Stimulated activated naive CD8-positive, alpha-beta T cell treated with anti-CD3 and anti-CD28 coated beads, Interleukin-15, Interleukin-2, amounts not matched to agents 100 ng/mL and 50 ng/mL, for 24 hours (primary cell): ENCODE measurements at regions not wholly inside any gene's neighbourhood (a gene's known extent, or its start where the extent isn't known, plus 50 kb on each side); places are given as distances from the start of the nearest gene placed in this dataset.
"Not testable (repeated sequence)": the region's sequence is repeated elsewhere in the genome, so short reads cannot be mapped to it uniquely, and the experiment has no call there.

ENCODE experiments used
- H3K27ac Mint-ChIP-seq: one replicate; pipeline ENCODE4 v1.8.0; 2021; ENCODE audit warnings: mild to moderate bottlenecking, mixed read lengths
- H3K27me3 Mint-ChIP-seq: one replicate; pipeline ENCODE4 v1.8.0; 2021; ENCODE audit warnings: mixed read lengths
- H3K36me3 Mint-ChIP-seq: one replicate; pipeline ENCODE4 v1.8.0; 2021; ENCODE audit warnings: low read depth, mixed read lengths
- H3K4me1 Mint-ChIP-seq: one replicate; pipeline ENCODE4 v1.8.0; 2021; ENCODE audit warnings: low read depth, mixed read lengths
- H3K4me3 Mint-ChIP-seq: one replicate; pipeline ENCODE4 v1.8.0; 2021; ENCODE audit warnings: mild to moderate bottlenecking, mixed read lengths
- H3K9me3 Mint-ChIP-seq: one replicate; pipeline ENCODE4 v1.8.0; 2021; ENCODE audit warnings: mixed read lengths

- no peaks in the 10 kb centered on the region for H3K36me3 Mint-ChIP-seq
Observed at GRCh38 chrX:42220666-42221065, 297.3 kb upstream of the CASK start.

DNA sequence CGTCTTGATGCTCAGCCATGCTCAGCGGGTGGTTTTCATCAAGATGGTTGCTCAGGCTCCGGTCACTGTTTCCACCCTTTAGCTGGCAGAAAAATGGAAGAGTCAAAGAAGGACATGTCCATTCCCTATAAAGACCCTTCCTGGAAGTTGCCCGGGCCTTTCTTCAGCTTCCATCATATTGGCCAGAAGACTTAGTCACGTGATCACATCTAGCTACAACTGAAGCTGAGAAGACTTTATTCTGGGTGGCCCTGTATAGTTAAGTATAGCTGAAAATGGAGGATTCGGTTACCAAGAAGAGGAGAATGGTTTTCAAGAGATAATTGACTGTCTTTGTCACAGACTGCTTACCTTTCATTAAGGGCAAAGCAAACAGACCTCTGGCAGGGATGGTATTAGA lies 296.7 kb upstream of the CASK start:
- Mint-ChIP-seq H3K4me1 (no peaks in the 10 kb centered on the region), H3K27me3 (no peaks in the 10 kb centered on the region), H3K36me3 (no peaks in the 10 kb centered on the region), H3K27ac (no peak overlapping the region), H3K4me3 (no peak overlapping the region), H3K9me3 (no peaks in the 10 kb centered on the region)

More at GRCh38 chrX:42220666-42221065, 297.3 kb upstream of the CASK start:
- H3K4me3 Mint-ChIP-seq = no peak overlapping the region
- H3K27ac Mint-ChIP-seq = no peak overlapping the region
- H3K27me3 Mint-ChIP-seq = no peaks in the 10 kb centered on the region
- H3K4me1 Mint-ChIP-seq = no peaks in the 10 kb centered on the region
- peaks cover 1% of the 10 kb centered on the region for H3K9me3 Mint-ChIP-seq

DNA sequence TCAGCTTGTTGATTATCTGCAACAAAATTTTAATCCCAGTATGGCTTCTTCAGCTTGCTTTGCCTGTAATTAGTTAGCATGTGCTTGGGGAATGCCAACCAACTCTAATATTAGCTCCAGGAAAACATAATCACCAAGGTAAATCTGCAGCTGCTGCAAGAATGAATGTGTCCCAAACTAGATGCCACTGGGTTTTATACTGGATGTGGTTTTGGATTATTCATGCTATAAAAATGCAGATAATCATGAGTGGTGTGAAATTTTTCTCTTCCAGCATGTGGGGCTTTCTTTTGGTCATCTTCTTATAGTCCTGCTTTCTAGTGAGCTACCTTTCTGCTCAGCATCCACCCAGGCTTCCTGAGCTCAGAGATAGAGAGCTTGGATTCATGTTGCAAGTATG lies 295.9 kb upstream of the CASK start:
- no peaks in the 10 kb centered on the region for H3K36me3 Mint-ChIP-seq
- H3K4me3 Mint-ChIP-seq = no peak overlapping the region
- no peaks in the 10 kb centered on the region for H3K27me3 Mint-ChIP-seq
- H3K4me1 Mint-ChIP-seq = no peaks in the 10 kb centered on the region
- no peaks in the 10 kb centered on the region for H3K9me3 Mint-ChIP-seq
- H3K27ac Mint-ChIP-seq = no peak overlapping the region

- H3K27ac Mint-ChIP-seq = no peak overlapping the region
- no peaks in the 10 kb centered on the region for H3K36me3 Mint-ChIP-seq
- H3K4me1 Mint-ChIP-seq = no peaks in the 10 kb centered on the region
- no peak overlapping the region for H3K4me3 Mint-ChIP-seq
- H3K9me3 Mint-ChIP-seq = peaks cover 3% of the 10 kb centered on the region
- H3K27me3 Mint-ChIP-seq = no peaks in the 10 kb centered on the region
Observed at GRCh38 chrX:42195506-42195905, 272.2 kb upstream of the CASK start.

DNA sequence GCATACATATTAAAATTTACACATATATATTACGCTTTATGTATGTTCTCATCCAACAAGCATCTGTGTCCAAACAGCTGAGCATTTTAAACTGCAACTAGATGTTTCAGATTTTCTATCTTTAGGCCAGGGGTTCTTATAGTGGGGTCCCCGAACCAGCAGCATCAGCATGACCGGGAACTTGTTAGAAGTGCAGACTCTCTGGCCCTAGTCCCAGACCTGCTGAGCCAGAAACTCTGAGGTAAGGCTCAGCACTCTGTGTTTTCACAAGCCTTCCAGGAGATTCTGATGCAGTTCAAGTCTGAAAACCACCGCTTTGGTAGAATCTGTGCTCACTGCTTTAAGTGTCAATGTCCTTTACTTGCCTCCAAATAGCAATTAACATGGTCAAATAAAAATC lies 266.2 kb upstream of the CASK start:
- H3K4me3 Mint-ChIP-seq = no peak overlapping the region
- peaks cover 3% of the 10 kb centered on the region for H3K9me3 Mint-ChIP-seq
- no peaks in the 10 kb centered on the region for H3K36me3 Mint-ChIP-seq
- H3K27me3 Mint-ChIP-seq = no peaks in the 10 kb centered on the region
- no peaks in the 10 kb centered on the region for H3K4me1 Mint-ChIP-seq
- H3K27ac Mint-ChIP-seq = no peak overlapping the region

DNA sequence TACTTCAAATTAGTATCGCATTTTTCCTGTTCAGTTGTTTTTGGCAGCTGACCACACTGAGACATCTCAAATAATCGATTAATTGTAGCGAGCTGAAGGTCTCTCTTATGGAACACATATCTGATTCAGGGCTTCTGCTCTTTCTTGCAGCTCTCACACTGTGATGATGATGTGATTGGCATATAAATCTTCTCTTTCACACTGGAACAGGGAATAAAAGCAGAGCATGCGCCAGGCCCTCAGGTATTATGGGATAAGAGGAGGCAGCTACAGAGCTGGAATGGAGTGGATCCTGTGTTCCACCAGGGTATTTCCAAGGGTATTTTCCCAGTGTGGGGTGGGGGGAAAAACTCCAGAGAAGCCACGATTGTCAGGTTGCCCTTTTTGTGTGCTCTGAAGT lies 265.4 kb upstream of the CASK start:
- Mint-ChIP-seq H3K27ac (no peak overlapping the region), H3K9me3 (peaks cover 3% of the 10 kb centered on the region), H3K4me1 (no peaks in the 10 kb centered on the region), H3K36me3 (no peaks in the 10 kb centered on the region), H3K27me3 (no peaks in the 10 kb centered on the region), H3K4me3 (no peak overlapping the region)

GRCh38 chrX:42176789-42177188 lies 253.4 kb upstream of the CASK start:
- no peaks in the 10 kb centered on the region for H3K36me3 Mint-ChIP-seq
- no peaks in the 10 kb centered on the region for H3K4me1 Mint-ChIP-seq
- no peaks in the 10 kb centered on the region for H3K9me3 Mint-ChIP-seq
- H3K27ac Mint-ChIP-seq = no peak overlapping the region
- H3K4me3 Mint-ChIP-seq = no peak overlapping the region
- no peaks in the 10 kb centered on the region for H3K27me3 Mint-ChIP-seq

DNA sequence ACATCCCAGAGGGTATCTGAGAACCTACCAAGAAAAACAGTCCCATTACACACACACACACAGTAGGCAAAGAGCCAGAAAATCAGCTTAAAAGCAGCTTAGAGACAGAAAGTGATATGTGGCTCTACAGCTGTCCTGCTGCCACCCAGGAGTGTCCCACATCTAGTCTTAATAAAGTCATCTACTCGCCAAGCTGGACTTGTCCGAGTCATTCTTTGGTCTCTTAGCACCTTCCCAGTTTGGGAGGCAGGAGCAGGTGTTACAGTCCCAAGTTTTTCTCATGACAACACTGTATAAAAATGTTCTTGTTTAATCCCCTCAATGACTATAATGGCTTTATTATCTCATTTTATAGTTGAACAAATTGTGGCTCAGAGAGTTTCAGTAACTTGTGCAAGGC lies 252.5 kb upstream of the CASK start:
- H3K36me3 Mint-ChIP-seq = no peaks in the 10 kb centered on the region
- H3K4me3 Mint-ChIP-seq = no peak overlapping the region
- H3K27ac Mint-ChIP-seq = no peak overlapping the region
- H3K27me3 Mint-ChIP-seq = no peaks in the 10 kb centered on the region
- H3K9me3 Mint-ChIP-seq = no peaks in the 10 kb centered on the region
- no peaks in the 10 kb centered on the region for H3K4me1 Mint-ChIP-seq

- H3K9me3 Mint-ChIP-seq = peaks cover 16% of the 10 kb centered on the region
- not testable (repeated sequence) for H3K27ac Mint-ChIP-seq, H3K36me3 Mint-ChIP-seq, H3K27me3 Mint-ChIP-seq, H3K4me3 Mint-ChIP-seq, H3K4me1 Mint-ChIP-seq
Observed at GRCh38 chrX:42157923-42158322, 234.6 kb upstream of the CASK start.

GRCh38 chrX:42151808-42152207 lies 228.5 kb upstream of the CASK start:
- H3K27me3 Mint-ChIP-seq = no peaks in the 10 kb centered on the region
- no peaks in the 10 kb centered on the region for H3K36me3 Mint-ChIP-seq
- no peak overlapping the region for H3K27ac Mint-ChIP-seq
- H3K4me1 Mint-ChIP-seq = peaks cover 4% of the 10 kb centered on the region
- H3K9me3 Mint-ChIP-seq = no peaks in the 10 kb centered on the region
- no peak overlapping the region for H3K4me3 Mint-ChIP-seq

DNA sequence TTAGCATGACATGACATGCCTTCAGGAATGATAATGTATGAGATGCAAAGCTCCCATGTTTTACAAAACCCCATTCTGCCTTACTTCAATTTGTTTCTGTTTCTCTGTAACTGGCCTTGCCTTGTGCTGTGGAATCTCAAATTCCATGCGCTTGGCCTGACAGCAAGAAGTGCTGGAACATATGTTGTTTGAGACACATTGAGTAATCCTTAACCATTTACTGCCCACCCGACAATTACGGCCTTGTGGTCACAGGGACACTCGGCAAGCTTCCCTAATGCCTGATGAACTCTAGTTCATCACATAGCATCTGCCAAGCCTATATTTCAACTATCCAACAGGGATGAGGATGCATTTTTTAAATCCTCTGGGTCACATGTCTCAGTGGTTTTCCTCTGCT lies 226.4 kb upstream of the CASK start:
- H3K27me3 Mint-ChIP-seq = no peaks in the 10 kb centered on the region
- no peaks in the 10 kb centered on the region for H3K36me3 Mint-ChIP-seq
- H3K4me1 Mint-ChIP-seq = peaks cover 4% of the 10 kb centered on the region
- no peak overlapping the region for H3K27ac Mint-ChIP-seq
- H3K9me3 Mint-ChIP-seq = no peaks in the 10 kb centered on the region
- no peak overlapping the region for H3K4me3 Mint-ChIP-seq

- H3K27me3 Mint-ChIP-seq = no peaks in the 10 kb centered on the region
- no peaks in the 10 kb centered on the region for H3K36me3 Mint-ChIP-seq
- H3K4me3 Mint-ChIP-seq = no peak overlapping the region
- H3K27ac Mint-ChIP-seq = no peak overlapping the region
- peaks cover 4% of the 10 kb centered on the region for H3K4me1 Mint-ChIP-seq
- H3K9me3 Mint-ChIP-seq = no peaks in the 10 kb centered on the region
Observed at GRCh38 chrX:42149281-42149680, 225.9 kb upstream of the CASK start.

- H3K9me3 Mint-ChIP-seq = peaks cover 6% of the 10 kb centered on the region
- H3K36me3 Mint-ChIP-seq = peaks cover 6% of the 10 kb centered on the region
- H3K27me3 Mint-ChIP-seq = no peaks in the 10 kb centered on the region
- no peak overlapping the region for H3K27ac Mint-ChIP-seq
- H3K4me1 Mint-ChIP-seq = no peaks in the 10 kb centered on the region
- no peak overlapping the region for H3K4me3 Mint-ChIP-seq
Observed at GRCh38 chrX:42143866-42144592, 220.7 kb upstream of the CASK start.

GRCh38 chrX:42140320-42140719 lies 217.0 kb upstream of the CASK start:
- Mint-ChIP-seq H3K4me1 (no peaks in the 10 kb centered on the region), H3K27ac (no peak overlapping the region), H3K9me3 (peaks cover 11% of the 10 kb centered on the region), H3K36me3 (peaks cover 6% of the 10 kb centered on the region), H3K4me3 (no peak overlapping the region), H3K27me3 (no peaks in the 10 kb centered on the region)

DNA sequence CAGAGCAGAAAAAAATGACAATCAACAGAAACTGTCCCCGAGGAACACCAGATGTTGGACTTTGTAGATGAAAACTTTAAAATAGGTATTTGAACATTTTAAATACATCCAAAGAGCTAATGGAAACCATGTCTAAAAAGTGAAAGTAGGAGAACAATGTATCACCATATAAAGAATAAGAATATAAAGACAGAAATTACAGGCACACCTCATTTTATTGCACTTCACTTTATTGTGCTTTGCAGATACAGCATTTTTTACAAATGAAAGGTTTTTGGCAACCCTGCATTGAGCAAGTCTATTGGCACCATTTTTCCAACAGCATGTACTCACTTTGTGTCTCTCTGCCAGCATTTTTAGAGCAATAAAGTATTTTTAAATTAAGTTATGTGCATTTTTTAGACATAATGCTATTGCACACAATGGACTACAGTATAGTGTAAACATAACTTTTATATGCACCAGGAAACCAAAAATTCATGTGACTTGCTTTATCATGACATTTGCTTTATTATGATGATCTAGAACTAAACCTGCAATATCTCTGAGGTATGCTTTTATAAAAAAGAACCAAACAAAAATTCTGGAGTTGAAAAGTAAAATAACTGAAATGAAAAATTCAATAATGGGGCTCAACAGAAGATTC lies 212.4 kb upstream of the CASK start:
- Mint-ChIP-seq H3K27me3 (no peaks in the 10 kb centered on the region), H3K4me1 (peaks cover under 1% of the 10 kb centered on the region), H3K9me3 (peaks cover 9% of the 10 kb centered on the region), H3K4me3 (no peak overlapping the region), H3K36me3 (peaks cover 4% of the 10 kb centered on the region), H3K27ac (no peak overlapping the region)

DNA sequence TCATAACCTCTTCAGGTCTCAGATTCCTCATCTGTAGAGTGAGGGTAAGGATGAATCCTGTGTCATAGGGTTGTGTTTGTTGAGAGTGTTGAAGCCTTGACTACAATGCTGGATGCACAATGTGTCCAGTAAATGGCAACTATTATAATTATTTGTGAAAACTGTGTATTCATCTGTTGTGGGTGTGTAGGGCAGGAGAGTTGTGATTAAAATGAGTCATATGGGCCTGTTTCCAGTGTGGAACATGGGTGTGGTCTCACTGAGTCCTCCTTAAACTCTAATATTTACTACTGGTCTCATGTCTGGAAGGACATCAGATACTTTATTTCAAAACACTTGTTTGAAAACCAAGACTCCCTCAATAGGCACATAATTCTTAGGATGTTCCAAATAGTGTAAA lies 208.5 kb upstream of the CASK start:
- no peaks in the 10 kb centered on the region for H3K27me3 Mint-ChIP-seq
- no peaks in the 10 kb centered on the region for H3K36me3 Mint-ChIP-seq
- H3K4me1 Mint-ChIP-seq = peaks cover 37% of the 10 kb centered on the region
- H3K9me3 Mint-ChIP-seq = no peaks in the 10 kb centered on the region
- H3K4me3 Mint-ChIP-seq = no peak overlapping the region
- no peak overlapping the region for H3K27ac Mint-ChIP-seq
